ENCODE measurements at regions not wholly inside any gene's neighbourhood (a gene's known extent, or its start where the extent isn't known, plus 50 kb on each side); places are given as distances from the start of the nearest gene placed in this dataset.
A peak's percentile ranks its signal among the peaks of the same experiment; 100 is the strongest.

DNA sequence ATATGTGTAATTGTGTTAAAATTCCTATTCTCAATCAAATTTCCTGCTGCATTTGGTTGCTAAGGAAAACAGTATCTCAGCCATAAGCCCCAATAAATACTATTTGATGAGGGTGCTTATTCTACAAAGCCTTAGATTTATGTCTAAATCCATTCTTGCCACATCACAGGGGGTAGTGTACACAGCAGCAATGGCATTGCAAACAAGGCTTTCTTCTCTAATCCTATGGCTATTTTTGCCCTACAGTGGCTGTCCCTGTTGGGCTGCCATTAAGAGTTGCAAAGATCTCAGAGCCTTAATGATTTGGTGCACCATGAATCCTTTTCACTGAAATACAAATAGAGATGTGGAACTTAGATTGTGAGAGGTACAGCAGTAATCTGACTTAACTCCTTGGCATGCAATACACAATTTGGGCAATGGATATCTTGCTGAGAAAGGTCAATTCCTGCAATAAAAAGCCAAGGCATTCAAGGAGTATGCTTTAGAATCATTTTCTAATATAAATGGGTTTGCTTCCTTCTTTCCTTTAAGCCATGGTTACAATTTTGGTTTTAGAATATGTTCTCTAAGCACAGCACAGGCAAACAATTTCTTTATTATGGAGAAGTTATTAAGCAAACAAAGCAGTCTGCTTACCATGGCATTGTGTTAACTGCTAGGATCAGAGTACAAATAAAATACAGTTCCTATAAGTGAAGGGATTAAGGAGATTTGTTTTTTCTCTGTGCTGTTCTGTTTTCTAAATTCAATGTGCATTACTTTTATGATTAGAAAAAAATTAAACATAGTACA, 69.8 kb upstream of the CD302 start:
- H3K27ac ChIP-seq (ENCODE audit: low read depth, low read length) = no peak overlapping the region
- H3K27me3 Mint-ChIP-seq = no peaks in the 10 kb centered on the region

DNA sequence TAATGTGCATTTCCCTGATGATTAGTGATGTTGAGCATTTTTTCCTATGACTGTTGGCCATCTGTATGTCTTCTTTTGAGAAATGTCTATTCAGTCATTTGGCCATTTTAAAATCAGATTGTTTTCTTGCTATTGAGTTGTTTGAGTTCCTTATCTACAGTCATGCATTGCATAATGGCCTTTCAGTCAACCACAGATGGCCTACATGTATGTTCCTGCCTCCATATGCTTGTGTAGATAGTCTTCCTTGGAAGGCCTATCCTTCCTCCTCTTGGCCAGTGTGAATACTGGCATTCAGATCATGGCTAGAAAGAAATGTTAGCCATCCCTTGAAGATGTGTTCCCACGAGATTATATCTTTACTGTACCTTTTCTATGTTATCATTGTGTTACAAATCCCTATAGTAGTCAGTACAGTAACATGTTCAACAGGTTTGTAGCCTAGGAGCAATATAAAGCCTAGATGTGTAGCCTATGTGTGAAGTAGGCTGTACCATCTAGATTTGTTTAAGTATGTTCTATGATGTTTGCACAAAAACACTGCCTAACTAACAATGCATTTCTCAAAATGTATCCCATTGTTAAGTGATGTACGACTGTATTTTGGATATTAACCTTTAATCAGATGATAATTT, 65.6 kb upstream of the CD302 start:
- intact Hi-C loops (cut with micrococcal nuclease) = no loop called here
- no peaks in the 10 kb centered on the region for H3K9me3 ChIP-seq (ENCODE audit: control insufficient read depth in 2 of 3, low read length in 3 of 3)
- H3K36me3 ChIP-seq (ENCODE audit: control insufficient read depth in 2 of 3, insufficient read depth in 3 of 3, low read length in 3 of 3) = peaks cover 0 to 58% (median 16%) of the 10 kb centered on the region in 3 experiments
- H3K27ac ChIP-seq (ENCODE audit: low read depth, low read length) = no peak overlapping the region
- Mint-ChIP-seq H3K27me3 (no peaks in the 10 kb centered on the region), H3K4me3 (no peak overlapping the region), H3K9me3 (peaks cover 0 to 7% (median 0%) of the 10 kb centered on the region in 11 donors), H3K36me3 (peaks cover 30 to 77% (median 64%) of the 10 kb centered on the region in 5 donors), H3K27ac (no peak overlapping the region), H3K4me1 (peaks cover 0 to 6% (median 0%) of the 10 kb centered on the region in 7 donors)
- ChIA-PET POLR2A (no interaction called here), CTCF (no interaction called here)
- no peak overlapping the region for H3K4me3 ChIP-seq (ENCODE audit: low read length)
- H3K27me3 ChIP-seq (ENCODE audit: control insufficient read depth in 2 of 2, insufficient read depth in 2 of 2, low read length in 2 of 2) = no peaks in the 10 kb centered on the region
- DNase-seq = no peak
- ATAC-seq = no peak
- no peaks in the 10 kb centered on the region for H3K4me1 ChIP-seq (ENCODE audit: control insufficient read depth in 2 of 2, insufficient read depth in 2 of 2, low read length in 2 of 2)

More for the DNA sequence above, 69.8 kb upstream of the CD302 start:
- DNase-seq = no peak
- CTCF ChIA-PET = interaction anchor here (0.6 kb wide), 2 partner anchors 153 to 488 kb away, joined by 3 to 4 read pairs; no protein-coding TSS in a partner anchor
- Histone ChIP-seq H3K4me3 (ENCODE audit: low read length) (no peak overlapping the region), H3K4me1 (ENCODE audit: control insufficient read depth in 2 of 2, insufficient read depth in 2 of 2, low read length in 2 of 2) (no peaks in the 10 kb centered on the region), H3K27me3 (ENCODE audit: control insufficient read depth in 2 of 2, insufficient read depth in 2 of 2, low read length in 2 of 2) (no peaks in the 10 kb centered on the region), H3K9me3 (ENCODE audit: control insufficient read depth in 2 of 3, low read length in 3 of 3) (no peaks in the 10 kb centered on the region), H3K36me3 (ENCODE audit: control insufficient read depth in 2 of 3, insufficient read depth in 3 of 3, low read length in 3 of 3) (peaks cover 10 to 69% (median 17%) of the 10 kb centered on the region in 3 experiments)
- peaks cover 24 to 84% (median 79%) of the 10 kb centered on the region in 5 donors for H3K36me3 Mint-ChIP-seq
- H3K9me3 Mint-ChIP-seq = peaks cover 0 to 10% (median 0%) of the 10 kb centered on the region in 11 donors
- intact Hi-C loops (cut with micrococcal nuclease) = no loop called here
- no peak overlapping the region for H3K4me3 Mint-ChIP-seq
- H3K4me1 Mint-ChIP-seq = peaks cover 0 to 1% (median 0%) of the 10 kb centered on the region in 7 donors
- ATAC-seq = no peak
- POLR2A ChIA-PET = no interaction called here
- peak overlapping the region in 1 of 9 donors; percentile 59 for H3K27ac Mint-ChIP-seq

DNA sequence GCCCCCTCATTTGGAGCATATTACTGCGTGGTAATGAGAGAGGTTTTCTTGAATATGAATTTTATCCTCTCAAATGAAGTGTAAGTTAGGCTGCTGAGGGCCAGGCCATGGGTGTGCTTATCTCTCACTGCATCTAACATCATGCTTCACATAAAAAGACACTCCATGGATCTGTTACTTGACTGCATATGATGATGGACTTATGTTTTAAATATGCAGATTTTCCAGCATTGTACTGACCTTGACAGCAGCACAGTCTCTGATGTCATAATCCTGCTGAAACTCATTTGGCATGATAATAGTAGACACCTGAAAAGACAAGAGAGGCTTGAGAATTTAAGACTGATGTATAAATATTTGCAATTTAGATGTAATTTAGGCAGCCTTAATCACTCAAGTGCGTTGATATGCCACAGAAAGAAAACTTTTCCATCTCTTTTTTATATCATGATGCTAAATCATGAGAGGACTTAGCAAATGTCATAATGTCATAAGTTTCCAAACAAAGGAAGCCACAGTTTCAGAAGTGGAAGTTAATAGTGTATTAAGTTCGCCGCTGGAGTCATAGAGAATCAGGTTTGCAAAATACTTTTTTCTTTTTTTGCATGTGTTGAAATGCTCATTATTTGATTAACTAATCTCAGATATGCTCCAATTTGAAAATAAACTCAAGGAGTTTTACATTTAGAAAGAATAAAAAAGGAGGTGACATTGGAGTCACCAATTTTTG, 62.7 kb upstream of the CD302 start:
- no peak overlapping the region for H3K27ac ChIP-seq (ENCODE audit: low read depth, low read length)
- ATAC-seq (no peak), DNase-seq (no peak)
- H3K4me1 Mint-ChIP-seq = peaks cover 0 to 6% (median 0%) of the 10 kb centered on the region in 7 donors
- peaks cover 4 to 50% (median 12%) of the 10 kb centered on the region in 3 experiments for H3K36me3 ChIP-seq (ENCODE audit: control insufficient read depth in 2 of 3, insufficient read depth in 3 of 3, low read length in 3 of 3)
- H3K27me3 Mint-ChIP-seq = no peaks in the 10 kb centered on the region
- H3K9me3 Mint-ChIP-seq = peaks cover 0 to 7% (median 0%) of the 10 kb centered on the region in 11 donors
- POLR2A ChIA-PET = no interaction called here
- H3K27me3 ChIP-seq (ENCODE audit: control insufficient read depth in 2 of 2, insufficient read depth in 2 of 2, low read length in 2 of 2) = no peaks in the 10 kb centered on the region
- intact Hi-C loops (cut with micrococcal nuclease) = no loop called here
- CTCF ChIA-PET = no interaction called here
- H3K27ac Mint-ChIP-seq = no peak overlapping the region
- H3K9me3 ChIP-seq (ENCODE audit: control insufficient read depth in 2 of 3, low read length in 3 of 3) = no peaks in the 10 kb centered on the region
- H3K36me3 Mint-ChIP-seq = peaks cover 30 to 66% (median 56%) of the 10 kb centered on the region in 5 donors
- H3K4me1 ChIP-seq (ENCODE audit: control insufficient read depth in 2 of 2, insufficient read depth in 2 of 2, low read length in 2 of 2) = no peaks in the 10 kb centered on the region
- no peak overlapping the region for H3K4me3 Mint-ChIP-seq
- no peak overlapping the region for H3K4me3 ChIP-seq (ENCODE audit: low read length)

DNA sequence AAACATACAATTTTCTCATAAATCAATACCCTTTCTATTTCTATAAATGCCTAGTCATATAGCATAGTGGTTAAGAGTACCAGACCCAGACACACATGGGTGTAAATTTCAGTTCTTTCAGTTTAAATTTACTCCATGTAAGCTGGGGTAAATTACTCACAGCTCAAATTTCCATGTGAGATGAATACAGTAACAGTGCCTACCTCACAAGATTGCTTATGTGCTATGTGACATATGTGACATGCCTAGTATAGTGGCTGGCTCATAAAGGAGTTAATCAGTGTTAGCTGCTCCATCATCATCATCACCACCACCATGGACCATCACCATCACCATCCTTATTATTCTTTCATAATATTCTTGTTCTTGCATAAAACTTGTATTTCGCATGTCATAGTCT, 61.6 kb upstream of the CD302 start:
- CTCF ChIA-PET = no interaction called here
- Histone ChIP-seq H3K9me3 (ENCODE audit: control insufficient read depth in 2 of 3, low read length in 3 of 3) (no peaks in the 10 kb centered on the region), H3K27me3 (ENCODE audit: control insufficient read depth in 2 of 2, insufficient read depth in 2 of 2, low read length in 2 of 2) (no peaks in the 10 kb centered on the region), H3K27ac (ENCODE audit: low read depth, low read length) (no peak overlapping the region), H3K4me1 (ENCODE audit: control insufficient read depth in 2 of 2, insufficient read depth in 2 of 2, low read length in 2 of 2) (no peaks in the 10 kb centered on the region), H3K4me3 (ENCODE audit: low read length) (no peak overlapping the region), H3K36me3 (ENCODE audit: control insufficient read depth in 2 of 3, insufficient read depth in 3 of 3, low read length in 3 of 3) (peaks cover 4 to 57% (median 12%) of the 10 kb centered on the region in 3 experiments)
- Mint-ChIP-seq H3K9me3 (peaks cover 0 to 7% (median 0%) of the 10 kb centered on the region in 11 donors), H3K4me3 (no peak overlapping the region), H3K4me1 (peaks cover 0 to 6% (median 0%) of the 10 kb centered on the region in 7 donors), H3K27me3 (no peaks in the 10 kb centered on the region), H3K36me3 (peaks cover 31 to 66% (median 58%) of the 10 kb centered on the region in 5 donors), H3K27ac (peak overlapping the region in 1 of 9 donors; percentile 16)
- POLR2A ChIA-PET = no interaction called here
- DNase-seq = no peak
- peak; percentile 22 for ATAC-seq
- intact Hi-C loops (cut with micrococcal nuclease) = no loop called here

DNA sequence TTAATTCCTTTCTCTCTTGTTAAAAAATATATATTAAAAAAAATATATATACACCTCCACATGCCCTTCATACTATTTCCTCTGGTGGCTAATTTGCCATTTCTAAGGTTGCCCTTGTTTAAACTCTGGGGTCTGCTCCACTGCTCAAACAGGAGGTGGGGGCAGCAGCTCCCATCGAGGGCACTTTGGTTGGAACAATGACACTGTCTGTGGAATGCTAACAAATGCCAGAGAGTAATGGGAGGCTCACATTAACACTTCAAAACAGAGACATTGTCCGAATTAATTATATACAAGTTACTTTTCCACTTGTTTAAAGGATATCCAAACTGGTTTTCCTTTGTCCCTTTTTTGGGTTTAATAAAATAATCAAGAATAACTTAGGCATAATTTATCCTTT, 58.8 kb upstream of the CD302 start:
- CTCF ChIA-PET = interaction anchor here (0.6 kb wide), 1 partner anchor 27 kb away, joined by 5 read pairs; no protein-coding TSS in a partner anchor
- Histone ChIP-seq H3K27me3 (ENCODE audit: control insufficient read depth in 2 of 2, insufficient read depth in 2 of 2, low read length in 2 of 2) (no peaks in the 10 kb centered on the region), H3K27ac (ENCODE audit: low read depth, low read length) (no peak overlapping the region), H3K9me3 (ENCODE audit: control insufficient read depth in 2 of 3, low read length in 3 of 3) (no peaks in the 10 kb centered on the region), H3K4me1 (ENCODE audit: control insufficient read depth in 2 of 2, insufficient read depth in 2 of 2, low read length in 2 of 2) (no peaks in the 10 kb centered on the region), H3K36me3 (ENCODE audit: control insufficient read depth in 2 of 3, insufficient read depth in 3 of 3, low read length in 3 of 3) (peaks cover 4 to 64% (median 11%) of the 10 kb centered on the region in 3 experiments), H3K4me3 (ENCODE audit: low read length) (no peak overlapping the region)
- DNase-seq (no peak), ATAC-seq (no peak)
- H3K36me3 Mint-ChIP-seq = peaks cover 18 to 60% (median 49%) of the 10 kb centered on the region in 5 donors
- H3K9me3 Mint-ChIP-seq = no peaks in the 10 kb centered on the region
- no peak overlapping the region for H3K27ac Mint-ChIP-seq
- no peak overlapping the region for H3K4me3 Mint-ChIP-seq
- peaks cover 0 to 6% (median 0%) of the 10 kb centered on the region in 7 donors for H3K4me1 Mint-ChIP-seq
- POLR2A ChIA-PET = no interaction called here
- no peaks in the 10 kb centered on the region for H3K27me3 Mint-ChIP-seq
- intact Hi-C loops (cut with micrococcal nuclease) = no loop called here

DNA sequence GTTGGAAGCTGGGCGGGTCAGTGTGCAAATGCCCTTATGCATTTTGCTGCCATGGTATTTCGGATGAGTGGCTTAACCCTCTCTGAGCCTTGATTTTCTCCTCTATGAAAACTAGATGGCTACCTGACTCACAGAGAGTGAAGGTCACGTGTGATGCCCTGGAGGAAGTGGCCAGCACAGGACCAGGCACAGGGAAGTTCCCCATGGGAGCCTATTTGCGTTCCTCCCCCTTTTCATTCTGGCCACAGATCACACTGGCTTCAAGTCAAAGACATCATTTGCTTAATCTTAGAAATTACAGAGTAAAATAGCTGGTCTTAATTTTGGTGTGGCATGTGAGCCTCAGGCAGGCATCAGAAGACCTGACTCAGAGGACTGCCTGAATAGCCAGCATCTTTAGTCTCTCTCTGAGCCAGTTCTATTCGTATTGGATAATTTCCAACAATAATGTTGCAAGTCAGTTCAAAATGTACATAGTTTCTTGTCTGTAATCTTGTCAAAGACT, 57.6 kb upstream of the CD302 start:
- Histone ChIP-seq H3K27me3 (ENCODE audit: control insufficient read depth in 2 of 2, insufficient read depth in 2 of 2, low read length in 2 of 2) (no peaks in the 10 kb centered on the region), H3K36me3 (ENCODE audit: control insufficient read depth in 2 of 3, insufficient read depth in 3 of 3, low read length in 3 of 3) (peaks cover 4 to 70% (median 11%) of the 10 kb centered on the region in 3 experiments), H3K4me1 (ENCODE audit: control insufficient read depth in 2 of 2, insufficient read depth in 2 of 2, low read length in 2 of 2) (no peaks in the 10 kb centered on the region), H3K9me3 (ENCODE audit: control insufficient read depth in 2 of 3, low read length in 3 of 3) (no peaks in the 10 kb centered on the region), H3K27ac (ENCODE audit: low read depth, low read length) (no peak overlapping the region), H3K4me3 (ENCODE audit: low read length) (no peak overlapping the region)
- Mint-ChIP-seq H3K27me3 (no peaks in the 10 kb centered on the region), H3K4me3 (no peak overlapping the region), H3K9me3 (no peaks in the 10 kb centered on the region), H3K27ac (no peak overlapping the region), H3K4me1 (peaks cover 0 to 4% (median 0%) of the 10 kb centered on the region in 7 donors), H3K36me3 (peaks cover 14 to 58% (median 54%) of the 10 kb centered on the region in 5 donors)
- ATAC-seq (peak; percentile 51), DNase-seq (no peak)
- intact Hi-C loops (cut with micrococcal nuclease) = no loop called here
- POLR2A ChIA-PET = no interaction called here
- CTCF ChIA-PET = no interaction called here
